CD14-positive monocyte (primary cell): ENCODE measurements at regions not wholly inside any gene's neighbourhood (a gene's known extent, or its start where the extent isn't known, plus 50 kb on each side); places are given as distances from the start of the nearest gene placed in this dataset.

ENCODE experiments used
- DNase-seq, 3 donors: peaks; one replicate each; pipeline ENCODE4 v3.0.0-alpha.2; 2011 to 2022
- H2AFZ ChIP-seq: 2 replicates; pipeline ENCODE4 v1.6.0; 2012; ENCODE audit warnings: mild to moderate bottlenecking, low read depth, low read length, inconsistent platforms; ENCODE audit not compliant: insufficient read depth, poor library complexity, severe bottlenecking
- H3K27ac ChIP-seq, 2 donors: 1 replicate in 1 of 2; 2 replicates in 1 of 2; pipeline ENCODE4 v1.5.1; 2012 to 2013; ENCODE audit warnings: low read length in 2 of 2, control low read depth in 1 of 2, inconsistent platforms in 1 of 2, low read depth in 1 of 2, mild to moderate bottlenecking in 1 of 2
- H3K27me3 ChIP-seq, 2 donors: one replicate each; pipeline versions ENCODE4 v1.6.0 to v1.6.1; 2011 to 2013; ENCODE audit warnings: low read length in 2 of 2; ENCODE audit not compliant: control insufficient read depth in 2 of 2, insufficient read depth in 2 of 2
- H3K36me3 ChIP-seq, 2 donors: replicated peaks in 1 of 2; 1 replicate in 1 of 2; 2 replicates in 1 of 2; pipeline versions ENCODE4 v1.5.1 to v1.6.1; 2012 to 2013; ENCODE audit warnings: low read length in 2 of 2, control low read depth in 1 of 2, inconsistent platforms in 1 of 2, mild to moderate bottlenecking in 1 of 2; ENCODE audit not compliant: insufficient read depth in 2 of 2, control insufficient read depth in 1 of 2
- H3K4me1 ChIP-seq, 2 donors: 1 replicate in 1 of 2; 2 replicates in 1 of 2; pipeline versions ENCODE4 v1.5.1 to v1.6.1; 2012 to 2013; ENCODE audit warnings: low read length in 2 of 2, control low read depth in 1 of 2, inconsistent platforms in 1 of 2, mild to moderate bottlenecking in 1 of 2, moderate library complexity in 1 of 2; ENCODE audit not compliant: insufficient read depth in 2 of 2, control insufficient read depth in 1 of 2
- H3K4me2 ChIP-seq: replicated peaks from 2 replicates; pipeline ENCODE3; 2012; ENCODE audit warnings: low read length, moderate library complexity, mild to moderate bottlenecking; ENCODE audit not compliant: poor library complexity, severe bottlenecking; ENCODE audit errors: extremely low read depth
- H3K4me3 ChIP-seq, 3 experiments: fragments of 200-600 bp in 1 of 3; sonication (generic) in 1 of 3; replicated peaks in 1 of 3; 1 replicate in 2 of 3; 2 replicates in 1 of 3; pipeline ENCODE4 v1.5.1; 2011 to 2013; ENCODE audit warnings: low read length in 3 of 3, mild to moderate bottlenecking in 3 of 3, control low read depth in 2 of 3, low read depth in 2 of 3, inconsistent platforms in 1 of 3, moderate library complexity in 1 of 3
- H3K79me2 ChIP-seq: 2 replicates; pipeline ENCODE4 v1.6.0; 2012; ENCODE audit warnings: mild to moderate bottlenecking, control low read depth, inconsistent platforms, low read length, moderate library complexity; ENCODE audit not compliant: insufficient read depth
- H3K9ac ChIP-seq: 2 replicates; pipeline ENCODE4 v1.6.0; 2017; ENCODE audit warnings: low read length, mild to moderate bottlenecking; ENCODE audit not compliant: insufficient read depth, poor library complexity, severe bottlenecking
- H3K9me3 ChIP-seq, 2 donors: replicated peaks in 1 of 2; 1 replicate in 1 of 2; 2 replicates in 1 of 2; pipeline versions ENCODE4 v1.5.1 to v1.6.1; 2012 to 2013; ENCODE audit warnings: low read length in 2 of 2, control low read depth in 1 of 2; ENCODE audit not compliant: control insufficient read depth in 1 of 2, insufficient read depth in 1 of 2
- H4K20me1 ChIP-seq: 2 replicates; pipeline ENCODE4 v1.6.0; 2012; ENCODE audit warnings: mild to moderate bottlenecking, low read length, control low read depth, moderate library complexity; ENCODE audit not compliant: insufficient read depth
- H3K27ac Mint-ChIP-seq, 7 donors: one replicate each; pipeline ENCODE4 v1.8.0; 2020; ENCODE audit warnings: mild to moderate bottlenecking in 7 of 7, mixed read lengths in 7 of 7, moderate library complexity in 6 of 7, inconsistent platforms in 2 of 7
- H3K27me3 Mint-ChIP-seq, 3 donors: one replicate each; pipeline ENCODE4 v1.8.0; 2021 to 2022; ENCODE audit warnings: low read depth in 3 of 3, mild to moderate bottlenecking in 3 of 3, mixed read lengths in 3 of 3, moderate library complexity in 3 of 3, inconsistent platforms in 1 of 3
- H3K36me3 Mint-ChIP-seq, 2 donors: one replicate each; pipeline ENCODE4 v1.8.0; 2020; ENCODE audit warnings: mixed read lengths in 2 of 2, inconsistent platforms in 1 of 2, mild to moderate bottlenecking in 1 of 2
- H3K4me1 Mint-ChIP-seq: one replicate; pipeline ENCODE4 v1.8.0; 2020; ENCODE audit warnings: mild to moderate bottlenecking, mixed read lengths
- H3K4me3 Mint-ChIP-seq, 2 donors: one replicate each; pipeline ENCODE4 v1.8.0; 2020; ENCODE audit warnings: mild to moderate bottlenecking in 2 of 2, mixed read lengths in 2 of 2, moderate library complexity in 1 of 2
- H3K9me3 Mint-ChIP-seq, 7 donors: one replicate each; pipeline ENCODE4 v1.8.0; 2020 to 2022; ENCODE audit warnings: mixed read lengths in 7 of 7, mild to moderate bottlenecking in 6 of 7, moderate library complexity in 6 of 7, inconsistent platforms in 2 of 7
- CTCF ChIP-seq: fragments of 200-600 bp; IDR thresholded peaks from one replicate; pipeline ENCODE4 v1.8.0; 2022; ENCODE audit warnings: antibody characterized with exemption, mild to moderate bottlenecking
- WGBS: methylation state at CpG from one replicate; pipeline ENCODE4 v1.1.5; 2013; ENCODE audit warnings: missing lambda C conversion rate; ENCODE audit not compliant: insufficient coverage; 5-methylcytosine and 5-hydroxymethylcytosine counted together
- intact Hi-C, 2 donors: fragments of 100-400 bp; cut with micrococcal nuclease; formaldehyde crosslinking; loops; one replicate each; pipeline versions ENCODE4 v1.15.0 to v1.15.1; 2023

- intact Hi-C loops: no loop called here
- Histone ChIP-seq H3K36me3 (no peaks in the 10 kb centered on the region), H3K4me1 (no peaks in the 10 kb centered on the region), H2AFZ (no peak overlapping the region), H3K9ac (no peak overlapping the region), H4K20me1 (no peaks in the 10 kb centered on the region), H3K79me2 (no peaks in the 10 kb centered on the region), H3K4me3 (no peak overlapping the region), H3K4me2 (no peak overlapping the region), H3K9me3 (no peaks in the 10 kb centered on the region), H3K27ac (no peak overlapping the region), H3K27me3 (no peaks in the 10 kb centered on the region)
- H3K4me3 Mint-ChIP-seq: no peak overlapping the region
- TF ChIP-seq CTCF: no peak
- WGBS: no CpG with 5 or more reads among the region's 3 CpGs
- H3K9me3 Mint-ChIP-seq: peaks cover 0 to 4% (median 0%) of the 10 kb centered on the region in 7 donors
- no peaks in the 10 kb centered on the region for H3K4me1 Mint-ChIP-seq
- H3K36me3 Mint-ChIP-seq: no peaks in the 10 kb centered on the region
- no peak overlapping the region for H3K27ac Mint-ChIP-seq
- no peaks in the 10 kb centered on the region for H3K27me3 Mint-ChIP-seq
- no peak for DNase-seq
Observed at GRCh38 chr4:62865261-62865660, 1544.0 kb downstream of the TECRL start.

DNA sequence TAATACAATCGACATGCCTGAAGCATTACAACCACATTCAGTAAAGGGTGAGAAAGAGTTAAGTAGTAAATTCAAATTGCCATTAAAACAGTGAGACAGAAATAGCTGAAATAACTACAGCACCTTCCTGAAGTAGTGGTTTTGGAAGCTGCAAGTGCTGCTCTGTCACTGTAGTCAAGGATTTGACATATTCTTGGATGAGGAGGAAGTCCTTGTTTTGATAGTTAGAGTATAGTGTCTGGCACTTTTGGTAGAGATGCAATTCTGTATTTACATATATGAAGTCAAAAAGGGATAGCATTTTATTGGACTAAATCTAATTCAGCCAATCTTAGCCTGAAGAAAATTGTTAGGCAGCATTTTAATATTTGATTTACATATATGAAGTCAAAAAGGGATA is 1559.6 kb downstream of the TECRL start:
- H3K4me3 Mint-ChIP-seq: no peak overlapping the region
- no CpG with 5 or more reads among the region's 1 CpG for WGBS
- Histone ChIP-seq H3K27ac (no peak overlapping the region), H3K36me3 (no peaks in the 10 kb centered on the region), H3K4me1 (no peaks in the 10 kb centered on the region), H4K20me1 (no peaks in the 10 kb centered on the region), H3K4me2 (no peak overlapping the region), H2AFZ (no peak overlapping the region), H3K4me3 (no peak overlapping the region), H3K79me2 (no peaks in the 10 kb centered on the region), H3K27me3 (no peaks in the 10 kb centered on the region), H3K9ac (no peak overlapping the region), H3K9me3 (no peaks in the 10 kb centered on the region)
- no peak for DNase-seq
- H3K4me1 Mint-ChIP-seq: no peaks in the 10 kb centered on the region
- TF ChIP-seq CTCF: no peak
- intact Hi-C loops: no loop called here
- H3K36me3 Mint-ChIP-seq: no peaks in the 10 kb centered on the region
- H3K27me3 Mint-ChIP-seq: no peaks in the 10 kb centered on the region
- no peak overlapping the region for H3K27ac Mint-ChIP-seq
- peaks cover 0 to 1% (median 0%) of the 10 kb centered on the region in 7 donors for H3K9me3 Mint-ChIP-seq
